OCI-LY7 (cell line): ENCODE measurements at regions not wholly inside any gene's neighbourhood (a gene's known extent, or its start where the extent isn't known, plus 50 kb on each side); places are given as distances from the start of the nearest gene placed in this dataset.

Experiments used
- CTCF ChIP-seq: fragments of 200-600 bp; sonication (generic); conservative IDR thresholded peaks from 2 replicates; pipeline ENCODE4 v1.5.1; 2014; ENCODE audit warnings: mild to moderate bottlenecking, antibody characterized with exemption, low read length, moderate library complexity, mixed read lengths
- EZH2phosphoT487 ChIP-seq: fragments of 200-600 bp; sonication (generic); IDR thresholded peaks from 2 replicates; pipeline ENCODE4 v1.6.1; 2018; ENCODE audit warnings: low read depth, borderline replicate concordance, mild to moderate bottlenecking, mixed run types, antibody characterized with exemption, low read length, moderate library complexity, mixed read lengths

DNA sequence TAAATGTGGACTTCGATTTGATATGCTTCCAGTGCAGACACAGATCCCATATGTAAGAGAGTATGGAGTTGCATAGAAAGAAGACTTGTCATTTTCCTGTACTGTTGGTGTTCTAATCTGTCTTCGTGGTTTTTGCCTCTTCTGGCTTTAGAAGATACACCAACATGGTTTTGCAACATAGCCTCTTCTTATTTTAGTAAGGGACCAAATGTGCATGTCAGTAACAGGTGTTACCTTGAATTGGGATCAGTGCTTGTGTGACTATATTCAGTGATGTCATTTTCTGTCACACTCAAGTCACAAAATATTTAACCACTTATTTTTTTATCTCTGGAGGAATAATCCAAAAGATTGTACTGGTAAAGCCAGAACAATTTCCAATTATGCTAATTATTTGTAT lies 140.4 kb downstream of the SNRPN start:
- TF ChIP-seq CTCF (no peak), EZH2phosphoT487 (no peak)
